NB4 (cell line): ENCODE measurements at regions not wholly inside any gene's neighbourhood (a gene's known extent, or its start where the extent isn't known, plus 50 kb on each side); places are given as distances from the start of the nearest gene placed in this dataset.

Source experiments
- CTCF ChIP-seq: IDR thresholded peaks from one replicate; pipeline ENCODE4 v1.5.1; 2012; ENCODE audit warnings: low read depth, low read length
- MAX ChIP-seq: IDR thresholded peaks from 2 replicates; pipeline ENCODE4 v1.6.1; 2011; ENCODE audit warnings: low read depth, low read length
- MYC ChIP-seq: IDR thresholded peaks from 2 replicates; pipeline ENCODE4 v1.6.1; 2011; ENCODE audit warnings: low read depth, low read length
- POLR2A ChIP-seq: IDR thresholded peaks from 2 replicates; pipeline ENCODE4 v1.6.1; 2011; ENCODE audit warnings: mild to moderate bottlenecking; ENCODE audit not compliant: insufficient read length; ENCODE audit errors: extremely low read depth

GRCh38 chr4:19703391-19703790 lies 548.3 kb upstream of the SLIT2 start:
- no peak for TF ChIP-seq CTCF
- TF ChIP-seq MYC: no peak
- TF ChIP-seq POLR2A: no peak
- no peak for TF ChIP-seq MAX
